GM21786 (cell line): ENCODE measurements at regions not wholly inside any gene's neighbourhood (a gene's known extent, or its start where the extent isn't known, plus 50 kb on each side); places are given as distances from the start of the nearest gene placed in this dataset.

Experiments used
- ATAC-seq: cut with Tn5 transposase; IDR thresholded peaks from one replicate; pipeline ENCODE4 v1.9.1; 2021; ENCODE audit not compliant: unreplicated experiment

DNA sequence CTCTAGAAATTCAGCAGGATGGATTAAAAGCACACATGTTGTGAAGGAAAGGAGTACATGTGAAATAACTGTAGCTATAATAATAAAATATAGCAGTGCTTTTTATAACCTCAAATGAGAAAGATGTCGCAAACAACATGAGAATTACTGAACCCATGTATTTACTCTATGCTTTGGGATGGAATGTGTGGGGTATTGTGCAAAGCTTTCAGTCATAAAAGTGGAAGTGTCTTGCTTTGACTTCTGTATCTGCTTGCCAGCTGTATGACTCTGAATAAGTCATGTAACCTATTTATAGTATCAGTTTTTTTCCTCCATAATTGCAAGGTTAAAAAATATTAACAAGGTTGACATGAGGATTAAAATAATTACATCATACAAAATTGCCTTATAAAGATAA, 519.3 kb upstream of the CADM2 start:
- no peak for ATAC-seq

DNA sequence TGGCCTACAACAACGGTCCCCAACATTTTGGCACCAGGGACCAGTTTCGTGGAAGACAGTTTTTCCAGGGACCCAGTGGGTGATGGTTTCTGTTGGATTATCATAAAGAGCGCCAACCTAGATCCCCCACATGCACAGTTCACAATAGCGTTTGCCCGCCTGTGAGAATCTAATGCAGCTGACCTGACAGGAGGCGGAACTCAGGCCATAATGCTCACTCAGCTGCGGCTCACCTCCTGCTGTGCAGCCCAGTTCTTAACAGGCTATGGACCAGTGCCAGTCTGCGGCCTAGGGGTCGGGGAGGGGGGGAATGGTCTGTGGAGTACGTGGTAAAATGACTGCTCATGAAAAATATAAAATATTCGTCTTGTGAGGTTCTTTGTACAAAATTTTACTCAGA, 518.5 kb upstream of the CADM2 start:
- no peak for ATAC-seq

- ATAC-seq = no peak
Observed at GRCh38 chr3:84442533-84442932, 516.3 kb upstream of the CADM2 start.

DNA sequence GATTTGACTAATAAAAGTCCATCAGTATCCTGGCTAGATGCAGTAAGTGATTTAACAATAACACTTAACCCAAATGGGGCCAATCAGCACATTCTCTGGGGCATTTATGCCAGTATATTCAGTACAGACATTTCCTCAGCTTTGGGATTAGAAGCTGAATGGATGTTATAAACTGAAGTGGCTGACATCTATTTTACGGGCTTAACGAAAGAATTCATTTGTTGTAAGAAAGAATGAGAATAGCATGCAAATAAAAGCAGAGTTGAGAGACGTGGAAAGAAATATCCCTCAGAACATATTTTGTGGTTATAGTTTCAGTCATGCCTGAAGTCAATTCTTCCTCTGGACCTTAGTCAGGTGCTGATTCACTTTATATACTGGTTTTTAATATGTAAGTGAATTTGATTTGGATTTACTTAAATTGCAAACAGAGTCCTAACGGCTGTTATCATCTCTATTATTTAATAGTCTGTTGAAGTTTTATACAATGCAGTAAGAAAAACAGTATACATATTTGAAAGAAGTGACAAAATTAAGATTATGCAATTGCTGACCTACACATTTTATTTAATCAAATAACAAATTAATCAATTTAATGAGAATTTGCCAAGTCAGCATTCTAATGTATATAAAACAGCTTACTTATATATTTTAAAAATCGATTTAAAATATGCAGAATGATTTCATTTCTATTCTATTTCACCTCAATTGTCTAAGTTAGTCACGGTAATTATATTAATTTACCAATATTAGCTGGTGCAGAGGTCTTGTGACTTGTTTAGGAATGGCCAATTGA, 513.9 kb upstream of the CADM2 start:
- no peak for ATAC-seq

GRCh38 chr3:84487296-84487695, 471.5 kb upstream of the CADM2 start:
- ATAC-seq = no peak

GRCh38 chr3:84504761-84505160, 454.0 kb upstream of the CADM2 start:
- no peak for ATAC-seq

DNA sequence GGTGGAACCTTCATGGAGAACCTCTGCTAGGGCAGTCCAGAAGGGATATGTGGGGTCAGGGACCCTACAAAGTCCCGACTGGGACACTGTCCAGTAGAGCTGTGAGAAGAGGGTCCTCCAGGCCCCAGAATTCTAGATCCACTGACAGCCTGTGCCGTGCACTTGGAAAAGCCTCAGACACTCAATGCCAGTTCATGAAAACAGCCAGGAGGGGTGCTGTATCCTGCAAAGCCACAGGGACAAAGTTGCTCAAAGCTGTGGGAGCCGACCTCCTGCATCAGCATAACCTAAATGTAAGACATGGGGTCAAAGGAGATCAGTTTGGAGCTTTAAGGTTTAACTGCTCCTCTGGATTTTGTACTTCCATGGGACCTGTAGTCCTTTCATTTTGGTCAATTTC, 448.8 kb upstream of the CADM2 start:
- no peak for ATAC-seq

DNA sequence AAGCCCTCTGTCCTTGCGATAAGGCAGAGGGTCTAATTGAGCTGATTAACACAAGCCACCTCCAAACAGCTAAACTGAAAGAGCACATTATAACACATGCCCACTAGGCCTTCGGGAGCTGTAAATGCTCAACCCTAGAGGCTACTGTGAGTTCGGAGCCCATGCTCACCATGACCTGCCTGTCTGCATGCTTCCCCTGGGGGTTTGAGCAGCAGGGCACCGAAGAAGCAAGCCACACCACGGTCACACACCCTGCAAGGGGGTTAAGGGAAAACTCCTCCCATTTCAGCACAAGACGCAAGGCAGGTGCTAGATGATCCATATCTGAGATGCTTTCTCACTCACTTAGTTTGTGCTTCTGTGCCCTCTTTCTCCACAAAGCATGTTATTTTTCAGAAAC, 435.9 kb upstream of the CADM2 start:
- no peak for ATAC-seq

DNA sequence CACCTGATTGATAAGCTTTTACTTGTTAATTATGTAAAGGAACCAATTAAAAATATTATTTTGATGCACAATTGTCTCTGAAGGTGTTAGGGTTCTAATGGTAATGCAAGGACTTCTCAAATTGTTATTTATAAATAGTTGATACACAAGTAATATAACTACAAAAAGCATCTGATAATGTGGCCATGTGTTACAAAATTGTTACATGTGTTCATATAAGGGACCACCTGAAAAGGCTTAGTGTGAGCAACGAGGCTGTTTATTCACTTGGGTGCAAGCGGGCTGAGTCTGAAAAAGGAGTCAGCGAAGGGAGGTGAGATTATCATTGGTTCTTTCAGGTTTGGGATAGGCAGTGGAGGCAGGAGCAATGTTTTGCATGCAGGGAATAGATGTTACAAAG, 421.9 kb upstream of the CADM2 start:
- ATAC-seq = no peak

DNA sequence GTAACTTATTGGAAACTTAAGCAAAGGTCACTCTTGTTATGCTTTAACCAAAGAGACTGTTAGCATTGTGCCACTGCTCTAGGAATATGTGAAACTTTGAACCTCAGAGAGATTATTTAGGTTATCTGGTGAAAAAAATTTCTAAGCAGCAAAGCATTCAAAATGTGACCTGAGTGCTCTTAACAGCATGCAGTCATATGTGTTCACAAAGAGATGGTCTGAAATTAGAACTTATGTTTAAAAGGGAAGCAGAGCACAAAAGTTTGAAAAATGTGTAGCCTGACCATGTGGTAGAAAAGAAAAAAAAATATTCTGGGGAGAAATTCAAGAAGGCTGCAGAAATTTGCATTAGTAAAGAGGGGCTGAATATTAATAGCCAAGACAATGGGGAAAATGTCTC, 420.2 kb upstream of the CADM2 start:
- no peak for ATAC-seq

- ATAC-seq = no peak
Observed at GRCh38 chr3:84547207-84547606, 411.6 kb upstream of the CADM2 start.

- peak; percentile 86 for ATAC-seq
Observed at GRCh38 chr3:84547971-84548970, 410.5 kb upstream of the CADM2 start.

GRCh38 chr3:84555629-84556028, 403.2 kb upstream of the CADM2 start:
- ATAC-seq = no peak

DNA sequence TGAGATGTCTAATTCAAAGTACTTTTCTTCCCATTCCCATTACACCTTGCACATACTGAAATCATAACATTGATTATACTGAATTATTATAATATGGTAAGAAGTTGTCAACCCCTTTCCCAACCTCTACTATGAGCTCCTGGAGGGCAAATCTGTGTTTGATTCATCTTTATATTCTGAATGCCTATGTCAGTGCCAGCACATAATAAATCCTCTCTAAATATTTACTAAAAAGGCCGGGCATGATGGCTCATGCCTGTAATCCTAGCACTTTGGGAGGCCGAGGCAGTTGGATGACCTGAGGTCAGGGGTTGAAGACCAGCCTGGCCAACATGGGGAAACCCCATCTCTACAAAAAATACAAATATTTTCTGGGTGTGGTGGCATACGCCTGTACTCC, 392.5 kb upstream of the CADM2 start:
- no peak for ATAC-seq

DNA sequence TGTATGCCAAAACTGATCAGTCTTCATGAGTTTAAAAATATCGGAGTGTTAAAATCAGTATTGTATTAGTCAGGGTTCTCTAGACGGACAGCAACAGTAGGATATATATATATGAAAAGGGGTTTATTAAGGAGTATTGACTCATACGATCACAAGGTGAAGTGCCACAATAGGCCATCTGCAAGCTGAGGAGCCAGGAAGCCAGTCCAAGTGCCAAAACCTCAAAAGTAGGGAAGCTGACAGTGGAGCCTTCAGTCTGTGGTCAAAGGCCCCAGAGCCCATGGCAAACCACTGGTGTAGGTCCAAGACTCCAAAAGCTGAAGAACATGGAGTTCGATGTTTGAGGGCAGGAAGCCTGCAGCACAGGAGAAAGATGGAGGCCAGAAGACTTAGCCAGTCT, 391.0 kb upstream of the CADM2 start:
- no peak for ATAC-seq

DNA sequence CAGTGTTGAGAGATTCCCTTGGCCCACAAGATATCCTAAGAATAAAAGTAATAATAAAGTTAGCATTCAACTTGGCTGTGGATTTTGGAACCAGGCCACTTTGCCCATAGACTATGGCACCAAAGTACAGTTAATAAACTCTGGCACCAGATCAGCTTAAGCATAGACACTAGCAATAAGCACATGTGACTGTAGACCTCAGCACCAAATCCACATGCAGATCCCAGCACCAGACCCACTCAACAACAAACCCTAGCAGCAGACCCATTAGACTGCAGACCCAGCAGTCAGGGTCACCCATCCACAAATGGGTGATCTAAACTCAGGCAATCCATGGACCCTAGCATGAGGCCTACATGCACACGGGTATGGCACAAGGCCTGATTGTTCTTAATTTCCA, 384.8 kb upstream of the CADM2 start:
- no peak for ATAC-seq

GRCh38 chr3:84586427-84586826, 372.4 kb upstream of the CADM2 start:
- no peak for ATAC-seq

- ATAC-seq = no peak
Observed at GRCh38 chr3:84600703-84601225, 358.0 kb upstream of the CADM2 start.

- no peak for ATAC-seq
Observed at GRCh38 chr3:84601303-84601702, 357.5 kb upstream of the CADM2 start.

GRCh38 chr3:84621823-84622222, 337.0 kb upstream of the CADM2 start:
- no peak for ATAC-seq

- ATAC-seq = no peak
Observed at GRCh38 chr3:84634668-84635067, 324.1 kb upstream of the CADM2 start.

- ATAC-seq = no peak
Observed at GRCh38 chr3:84637272-84637671, 321.5 kb upstream of the CADM2 start.
